ENCODE measurements at regions not wholly inside any gene's neighbourhood (a gene's known extent, or its start where the extent isn't known, plus 50 kb on each side); places are given as distances from the start of the nearest gene placed in this dataset.

- no peak for TF ChIP-seq CTCF (optimal IDR thresholded peaks at IDR 0.05 in 1 of 3, IDR thresholded peaks at IDR 0.05 in 1 of 3, conservative IDR thresholded peaks at IDR 0.05 in 1 of 3; ENCODE audit: extremely low read depth in 1 of 3, insufficient read depth in 2 of 3, low read length in 3 of 3)
- no peak for TF ChIP-seq EZH2 (IDR thresholded peaks at IDR 0.05; ENCODE audit: low read length)
These were observed 796.2 kb upstream of the EPHA7 start for GRCh38 chr6:94215552-94215951.
